Esophagus (tissue), 2 donors: ENCODE measurements at regions not wholly inside any gene's neighbourhood (a gene's known extent, or its start where the extent isn't known, plus 50 kb on each side); places are given as distances from the start of the nearest gene placed in this dataset.

Source experiments
- H3K27ac ChIP-seq, 2 donors: one replicate each; pipeline ENCODE4 v1.5.1; 2013; ENCODE audit warnings: low read depth in 2 of 2, mild to moderate bottlenecking in 2 of 2, inconsistent platforms in 1 of 2, low read length in 1 of 2, moderate library complexity in 1 of 2
- H3K27me3 ChIP-seq, 2 donors: one replicate each; pipeline ENCODE4 v1.6.1; 2013; ENCODE audit warnings: low read length in 2 of 2, control low read depth in 1 of 2, mild to moderate bottlenecking in 1 of 2; ENCODE audit not compliant: insufficient read depth in 2 of 2, control insufficient read depth in 1 of 2
- H3K36me3 ChIP-seq, 2 donors: one replicate each; pipeline ENCODE4 v1.6.1; 2013; ENCODE audit warnings: low read length in 1 of 2; ENCODE audit not compliant: control insufficient read depth in 2 of 2, insufficient read depth in 2 of 2
- H3K4me1 ChIP-seq, 2 donors: one replicate each; pipeline ENCODE4 v1.6.1; 2013; ENCODE audit warnings: low read length in 1 of 2; ENCODE audit not compliant: control insufficient read depth in 2 of 2, insufficient read depth in 2 of 2
- H3K4me3 ChIP-seq, 2 donors: one replicate each; pipeline ENCODE4 v1.5.1; 2013; ENCODE audit warnings: low read length in 2 of 2, mild to moderate bottlenecking in 2 of 2, low read depth in 1 of 2, moderate library complexity in 1 of 2
- H3K9me3 ChIP-seq, 2 donors: one replicate each; pipeline ENCODE4 v1.6.1; 2013; ENCODE audit warnings: mild to moderate bottlenecking in 2 of 2, low read depth in 1 of 2, low read length in 1 of 2, moderate library complexity in 1 of 2; ENCODE audit not compliant: control insufficient read depth in 2 of 2, insufficient read depth in 1 of 2
- WGBS, 2 donors: extraction: QIAGEN DNeasy Blood & Tissue Kit; methylation state at CpG; one replicate each; pipeline ENCODE4 v1.1.7; 2013; 5-methylcytosine and 5-hydroxymethylcytosine counted together
- donor health status: healthy with polysubstance abuse.
- donor health status: Bipolar disorder and iron deficiency.

DNA sequence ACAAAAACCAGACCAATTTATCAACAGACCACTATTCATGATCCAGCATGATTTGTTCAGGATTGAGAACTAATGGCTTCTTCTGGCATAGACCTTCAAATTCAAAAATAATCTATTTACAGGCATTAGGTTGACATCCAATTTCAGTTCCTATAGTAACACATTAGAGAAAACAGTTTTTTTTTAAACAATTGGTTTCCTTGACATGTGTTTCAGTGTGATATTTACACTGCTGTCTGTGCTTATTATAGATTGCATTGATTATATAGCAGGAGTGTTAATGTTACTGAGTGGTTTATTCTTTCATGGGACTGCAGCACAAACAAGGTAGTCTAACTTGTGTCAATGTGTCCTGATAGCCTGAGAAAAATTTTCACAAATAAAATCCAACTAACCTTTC is 579.3 kb downstream of the PLOD2 start:
- H3K4me1 ChIP-seq: no peaks in the 10 kb centered on the region
- H3K27ac ChIP-seq: no peak overlapping the region
- H3K9me3 ChIP-seq: no peaks in the 10 kb centered on the region
- no peaks in the 10 kb centered on the region for H3K36me3 ChIP-seq
- H3K4me3 ChIP-seq: no peak overlapping the region
- no peaks in the 10 kb centered on the region for H3K27me3 ChIP-seq

DNA sequence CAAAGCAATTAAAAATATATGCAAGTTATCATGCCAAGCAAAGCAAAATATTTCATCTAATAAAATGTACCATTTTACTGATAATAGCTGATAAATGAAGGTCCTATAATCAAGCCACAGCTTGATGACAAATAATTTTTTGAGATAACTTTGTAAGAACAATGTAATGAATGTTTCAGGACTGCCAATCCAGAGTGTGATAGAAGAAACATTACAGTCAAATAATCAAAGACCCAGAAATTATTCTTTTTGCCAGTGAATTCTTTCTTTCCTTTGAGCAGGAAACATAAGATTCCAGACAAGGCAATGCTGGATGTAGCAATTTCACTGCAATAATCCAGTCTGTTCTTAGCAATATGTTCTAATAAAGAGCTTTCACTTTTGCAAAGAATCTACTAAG is 556.1 kb downstream of the PLOD2 start:
- no peaks in the 10 kb centered on the region for H3K27me3 ChIP-seq
- no peak overlapping the region for H3K4me3 ChIP-seq
- H3K9me3 ChIP-seq: no peaks in the 10 kb centered on the region

DNA sequence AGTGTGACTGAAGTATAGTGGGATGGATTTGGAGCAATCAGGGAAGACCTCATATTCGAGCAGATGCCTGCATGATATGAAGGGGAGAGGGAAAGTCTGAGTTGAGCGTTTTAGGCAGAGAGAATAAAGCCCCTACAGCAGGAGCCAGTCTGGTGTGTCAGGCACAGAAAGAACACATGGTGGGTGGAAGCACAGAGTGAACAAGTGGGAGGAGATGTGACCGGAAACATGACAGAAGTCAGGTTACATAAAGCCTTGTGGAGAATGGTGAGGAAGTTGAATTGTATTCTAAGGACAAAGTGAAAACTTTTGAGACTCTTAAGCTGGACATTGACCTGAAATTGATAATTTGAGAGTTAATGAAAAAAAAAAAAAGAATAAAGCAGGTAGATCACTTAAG is 541.0 kb downstream of the PLOD2 start:
- 82 to 84% methylated on average over 3 of the region's 3 CpGs for WGBS, 2 donors
- Histone ChIP-seq H3K36me3 (no peaks in the 10 kb centered on the region), H3K27ac (no peak overlapping the region), H3K4me3 (no peak overlapping the region), H3K9me3 (peaks cover 0 to 2% of the 10 kb centered on the region in 2 donors), H3K4me1 (no peaks in the 10 kb centered on the region), H3K27me3 (no peaks in the 10 kb centered on the region)

More for the DNA sequence above, 556.1 kb downstream of the PLOD2 start:
- Histone ChIP-seq H3K36me3 (no peaks in the 10 kb centered on the region), H3K4me1 (no peaks in the 10 kb centered on the region), H3K27ac (no peak overlapping the region)

GRCh38 chr3:145620486-145620885 is 540.5 kb downstream of the PLOD2 start:
- Histone ChIP-seq H3K36me3 (no peaks in the 10 kb centered on the region), H3K4me3 (no peak overlapping the region), H3K27me3 (no peaks in the 10 kb centered on the region), H3K27ac (no peak overlapping the region), H3K4me1 (no peaks in the 10 kb centered on the region), H3K9me3 (peaks cover 0 to 2% of the 10 kb centered on the region in 2 donors)

DNA sequence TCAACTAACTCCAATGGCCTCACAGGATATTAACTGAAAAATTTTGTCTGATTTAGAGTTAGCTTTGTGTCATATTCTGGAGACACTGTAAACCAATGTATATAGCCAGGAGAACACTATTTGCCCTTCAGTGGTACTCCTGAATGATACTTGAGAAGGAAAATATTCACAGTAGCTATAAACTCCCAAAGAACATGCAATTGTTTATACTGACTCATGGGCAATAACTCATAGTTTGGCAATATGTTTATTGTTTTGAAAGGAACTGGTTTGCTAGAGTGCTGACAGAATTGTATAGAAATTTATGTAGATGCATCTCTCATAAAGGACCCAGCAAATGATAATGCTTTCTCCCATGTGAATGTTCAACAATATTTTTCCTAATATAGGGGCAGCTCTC is 537.6 kb downstream of the PLOD2 start:
- no peaks in the 10 kb centered on the region for H3K36me3 ChIP-seq
- H3K4me3 ChIP-seq: no peak overlapping the region
- no peak overlapping the region for H3K27ac ChIP-seq
- H3K27me3 ChIP-seq: no peaks in the 10 kb centered on the region
- no peaks in the 10 kb centered on the region for H3K4me1 ChIP-seq
- H3K9me3 ChIP-seq: no peaks in the 10 kb centered on the region

DNA sequence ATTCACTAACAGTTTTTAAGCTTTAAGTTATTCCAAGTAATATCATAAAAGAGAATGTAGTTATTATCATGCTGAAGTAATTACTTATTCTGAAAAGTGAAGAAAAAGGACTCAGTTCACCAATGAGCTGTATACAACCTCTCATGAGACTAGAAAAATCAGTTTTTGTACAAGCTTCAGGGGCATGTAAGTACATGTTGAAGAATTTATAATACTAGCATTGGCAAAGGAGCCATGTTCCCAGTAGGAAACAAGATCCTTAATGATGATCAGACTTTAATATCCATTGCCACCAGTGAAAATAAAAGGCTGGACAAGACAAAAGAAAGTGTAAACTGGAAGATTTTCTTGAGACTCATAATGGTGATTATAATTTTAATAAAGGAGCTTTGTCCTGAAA is 532.8 kb downstream of the PLOD2 start:
- no peak overlapping the region for H3K27ac ChIP-seq
- no peaks in the 10 kb centered on the region for H3K27me3 ChIP-seq
- no peaks in the 10 kb centered on the region for H3K9me3 ChIP-seq
- H3K4me3 ChIP-seq: no peak overlapping the region
- H3K36me3 ChIP-seq: no peaks in the 10 kb centered on the region
- H3K4me1 ChIP-seq: no peaks in the 10 kb centered on the region

DNA sequence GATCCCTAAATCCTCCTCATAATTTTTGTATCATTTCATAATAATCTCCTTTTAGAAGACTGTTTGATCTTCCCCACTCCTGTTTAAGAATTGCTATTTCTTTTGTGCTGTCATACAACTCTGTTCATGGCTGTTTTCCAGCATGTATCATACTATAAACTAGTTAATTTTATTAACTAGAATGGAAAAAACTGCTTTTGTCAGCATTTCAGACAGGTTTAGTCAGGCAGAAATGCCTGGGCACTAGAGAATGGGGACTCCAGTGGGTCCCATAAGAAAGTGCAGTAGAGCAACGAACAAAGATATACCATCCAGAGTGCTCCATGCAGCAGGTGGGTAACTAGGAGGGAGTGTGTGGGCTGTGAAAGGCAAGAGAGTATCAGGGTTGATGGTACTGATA is 523.9 kb downstream of the PLOD2 start:
- Histone ChIP-seq H3K4me1 (no peaks in the 10 kb centered on the region), H3K36me3 (no peaks in the 10 kb centered on the region), H3K4me3 (no peak overlapping the region), H3K27ac (no peak overlapping the region), H3K27me3 (no peaks in the 10 kb centered on the region), H3K9me3 (no peaks in the 10 kb centered on the region)
- WGBS, 2 donors: 71 to 85% methylated on average over 1 of the region's 1 CpG

DNA sequence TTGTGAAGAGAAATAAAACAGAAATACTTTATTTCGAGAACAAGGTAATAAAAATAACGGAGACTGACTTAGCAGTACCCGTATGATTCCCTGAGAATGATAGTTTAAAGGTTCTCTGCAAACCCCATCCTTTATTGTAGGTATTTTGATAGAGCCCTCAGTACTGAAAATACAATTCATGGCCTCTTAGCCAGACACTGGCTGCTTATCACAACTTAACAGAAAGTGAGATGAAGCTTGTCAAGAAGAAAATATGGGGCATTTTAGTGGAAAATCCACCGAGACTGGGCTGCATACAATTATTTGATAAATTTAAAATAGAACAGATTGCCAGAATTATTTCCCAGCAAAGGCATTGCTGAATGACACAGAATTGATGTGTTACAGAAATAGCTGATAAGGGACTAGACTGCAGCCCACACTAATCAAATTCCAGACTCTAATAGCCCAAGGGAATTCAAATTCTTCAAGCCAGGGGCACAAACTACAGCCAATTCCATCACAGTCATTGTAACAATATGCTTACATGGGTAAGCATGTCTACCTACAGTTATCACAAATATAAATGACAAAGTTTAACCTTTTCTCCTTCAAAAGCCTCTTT is 521.9 kb downstream of the PLOD2 start:
- no peak overlapping the region for H3K4me3 ChIP-seq
- H3K4me1 ChIP-seq: no peaks in the 10 kb centered on the region
- H3K27me3 ChIP-seq: no peaks in the 10 kb centered on the region
- H3K9me3 ChIP-seq: no peaks in the 10 kb centered on the region
- H3K27ac ChIP-seq: no peak overlapping the region
- no peaks in the 10 kb centered on the region for H3K36me3 ChIP-seq
- 75 to 82% methylated on average over 4 of the region's 4 CpGs for WGBS, 2 donors

DNA sequence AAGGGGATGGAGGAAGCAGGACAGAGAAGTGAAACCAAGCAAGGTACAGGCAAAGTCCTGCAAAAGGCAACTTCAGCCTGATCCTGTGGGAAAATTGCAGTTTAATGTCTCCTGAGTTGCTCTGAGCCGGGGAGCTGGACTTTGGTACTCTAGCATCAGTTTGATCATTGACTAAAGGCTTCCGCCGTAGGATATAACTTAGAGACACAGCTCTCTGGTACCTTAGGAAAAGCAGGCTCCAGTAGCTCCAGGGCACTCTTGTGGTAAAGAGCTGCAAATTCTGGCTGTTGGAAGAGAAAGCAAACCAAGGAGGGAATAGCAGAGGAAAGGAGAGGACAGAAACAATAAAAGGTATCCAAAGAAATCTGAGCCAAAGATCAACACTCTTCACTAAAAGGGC is 521.1 kb downstream of the PLOD2 start:
- Histone ChIP-seq H3K27me3 (no peaks in the 10 kb centered on the region), H3K4me1 (no peaks in the 10 kb centered on the region), H3K9me3 (no peaks in the 10 kb centered on the region), H3K27ac (no peak overlapping the region), H3K4me3 (no peak overlapping the region), H3K36me3 (no peaks in the 10 kb centered on the region)
- 77 to 93% methylated on average over 3 of the region's 3 CpGs for WGBS, 2 donors

GRCh38 chr3:145648396-145648795 is 512.6 kb downstream of the PLOD2 start:
- Histone ChIP-seq H3K36me3 (no peaks in the 10 kb centered on the region), H3K27me3 (no peaks in the 10 kb centered on the region), H3K4me3 (no peak overlapping the region), H3K4me1 (no peaks in the 10 kb centered on the region), H3K27ac (no peak overlapping the region), H3K9me3 (no peaks in the 10 kb centered on the region)
